Colonic mucosa (tissue), 4 donors: ENCODE measurements at regions not wholly inside any gene's neighbourhood (a gene's known extent, or its start where the extent isn't known, plus 50 kb on each side); places are given as distances from the start of the nearest gene placed in this dataset.

Experiments used
- DNase-seq: peaks from one replicate; pipeline ENCODE4 v3.0.0-alpha.2; 2020
- H3K27ac ChIP-seq: fragments of 200-600 bp; one replicate; pipeline ENCODE4 v1.8.0; 2021
- H3K27me3 ChIP-seq: fragments of 200-600 bp; one replicate; pipeline ENCODE4 v1.8.0; 2021
- H3K36me3 ChIP-seq: fragments of 200-600 bp; one replicate; pipeline ENCODE4 v1.8.0; 2021
- H3K4me1 ChIP-seq: fragments of 200-600 bp; one replicate; pipeline ENCODE4 v1.8.0; 2021; ENCODE audit warnings: mild to moderate bottlenecking
- H3K4me3 ChIP-seq: fragments of 200-600 bp; one replicate; pipeline ENCODE4 v1.8.0; 2021
- H3K9ac ChIP-seq, 2 donors: one replicate each; pipeline ENCODE4 v1.7.0; 2013; ENCODE audit warnings: control low read depth in 2 of 2, low read depth in 2 of 2, low read length in 2 of 2
- H3K9me3 ChIP-seq: fragments of 200-600 bp; one replicate; pipeline ENCODE4 v1.8.0; 2021
- CTCF ChIP-seq: fragments of 200-600 bp; IDR thresholded peaks from one replicate; pipeline ENCODE4 v1.8.0; 2022; ENCODE audit warnings: antibody characterized with exemption, mild to moderate bottlenecking
- intact Hi-C: fragments of 100-400 bp; cut with DNase I; formaldehyde crosslinking; loops from one replicate; pipeline ENCODE4 v1.14.1; 2022
- donor health status: healthy.
- donor health status: DM: no; HTN: no; CAD: no.
- donor health status: DM: no; HTN: no; CAD: no.

GRCh38 chr13:21767032-21767431 is 96.2 kb downstream of the FGF9 start:
- no peak overlapping the region for H3K9ac ChIP-seq
- no peak for DNase-seq
- H3K27me3 ChIP-seq, result no peaks in the 10 kb centered on the region
- H3K9me3 ChIP-seq, result no peaks in the 10 kb centered on the region
- H3K4me3 ChIP-seq, result no peak overlapping the region
- H3K4me1 ChIP-seq, result no peaks in the 10 kb centered on the region
- H3K36me3 ChIP-seq, result no peaks in the 10 kb centered on the region
- H3K27ac ChIP-seq, result no peak overlapping the region
- intact Hi-C loops, result no loop called here
- TF ChIP-seq CTCF, result no peak

GRCh38 chr13:21771075-21771474 is 100.2 kb downstream of the FGF9 start:
- Histone ChIP-seq H3K27me3 (no peaks in the 10 kb centered on the region), H3K9ac (no peak overlapping the region), H3K9me3 (no peaks in the 10 kb centered on the region), H3K36me3 (no peaks in the 10 kb centered on the region), H3K27ac (no peak overlapping the region), H3K4me1 (no peaks in the 10 kb centered on the region), H3K4me3 (no peak overlapping the region)
- no peak for TF ChIP-seq CTCF
- DNase-seq, result no peak
- intact Hi-C loops, result no loop called here

GRCh38 chr13:21777166-21777565 is 106.3 kb downstream of the FGF9 start:
- TF ChIP-seq CTCF, result no peak
- no peak for DNase-seq
- intact Hi-C loops, result no loop called here
- H3K27me3 ChIP-seq, result no peaks in the 10 kb centered on the region
- H3K36me3 ChIP-seq, result no peaks in the 10 kb centered on the region
- no peaks in the 10 kb centered on the region for H3K4me1 ChIP-seq
- no peak overlapping the region for H3K27ac ChIP-seq
- H3K4me3 ChIP-seq, result no peak overlapping the region
- H3K9me3 ChIP-seq, result no peaks in the 10 kb centered on the region
- no peak overlapping the region for H3K9ac ChIP-seq

GRCh38 chr13:21777813-21778212 is 106.9 kb downstream of the FGF9 start:
- no peaks in the 10 kb centered on the region for H3K27me3 ChIP-seq
- no peaks in the 10 kb centered on the region for H3K9me3 ChIP-seq
- intact Hi-C loops, result no loop called here
- no peak overlapping the region for H3K4me3 ChIP-seq
- no peaks in the 10 kb centered on the region for H3K4me1 ChIP-seq
- no peak overlapping the region for H3K27ac ChIP-seq
- no peak for DNase-seq
- TF ChIP-seq CTCF, result no peak
- H3K36me3 ChIP-seq, result no peaks in the 10 kb centered on the region
- no peak overlapping the region for H3K9ac ChIP-seq

GRCh38 chr13:21782736-21783135 is 111.9 kb downstream of the FGF9 start:
- intact Hi-C loops, result no loop called here
- TF ChIP-seq CTCF, result no peak
- DNase-seq, result no peak

GRCh38 chr13:21785990-21786389 is 115.1 kb downstream of the FGF9 start:
- intact Hi-C loops, result no loop called here
- H3K36me3 ChIP-seq, result no peaks in the 10 kb centered on the region
- no peak overlapping the region for H3K27ac ChIP-seq
- H3K4me1 ChIP-seq, result no peaks in the 10 kb centered on the region
- no peaks in the 10 kb centered on the region for H3K9me3 ChIP-seq
- no peak for DNase-seq
- H3K4me3 ChIP-seq, result no peak overlapping the region
- H3K9ac ChIP-seq, result no peak overlapping the region
- TF ChIP-seq CTCF, result no peak
- H3K27me3 ChIP-seq, result no peaks in the 10 kb centered on the region

More at GRCh38 chr13:21782736-21783135, 111.9 kb downstream of the FGF9 start:
- no peaks in the 10 kb centered on the region for H3K9me3 ChIP-seq
- H3K27ac ChIP-seq, result no peak overlapping the region
- no peak overlapping the region for H3K4me3 ChIP-seq
- H3K9ac ChIP-seq, result no peak overlapping the region
- no peaks in the 10 kb centered on the region for H3K27me3 ChIP-seq
- H3K4me1 ChIP-seq, result no peaks in the 10 kb centered on the region
- no peaks in the 10 kb centered on the region for H3K36me3 ChIP-seq
